Thoracic aorta (tissue), 2 donors: ENCODE measurements at regions not wholly inside any gene's neighbourhood (a gene's known extent, or its start where the extent isn't known, plus 50 kb on each side); places are given as distances from the start of the nearest gene placed in this dataset.
A peak's percentile ranks its signal among the peaks of the same experiment; 100 is the strongest.

ENCODE experiments used
- ATAC-seq: fragments of 150-250 bp; one replicate; pipeline ENCODE4 v1.8.0; 2017; ENCODE audit warnings: low read depth; ENCODE audit not compliant: insufficient number of reproducible peaks, low FRiP score
- DNase-seq: peaks from one replicate; pipeline ENCODE4 v3.0.0-alpha.2; 2020; ENCODE audit warnings: low spot score
- H3K27ac ChIP-seq, 2 donors: fragments of 200-600 bp; sonication (generic); 1 replicate in 1 of 2; 2 replicates in 1 of 2; pipeline ENCODE4 v1.5.1; 2016; ENCODE audit warnings: mild to moderate bottlenecking in 2 of 2, moderate library complexity in 2 of 2
- H3K27me3 ChIP-seq: fragments of 200-600 bp; sonication (generic); replicated peaks from 2 replicates; pipeline ENCODE4 v1.6.0; 2016; ENCODE audit warnings: mild to moderate bottlenecking; ENCODE audit not compliant: insufficient read depth
- H3K36me3 ChIP-seq: fragments of 200-600 bp; sonication (generic); one replicate; pipeline ENCODE4 v1.5.1; 2016
- H3K4me1 ChIP-seq, 2 donors: fragments of 200-600 bp; sonication (generic); 1 replicate in 1 of 2; 2 replicates in 1 of 2; pipeline versions ENCODE4 v1.5.1 to v1.6.0; 2016; ENCODE audit warnings: low read depth in 2 of 2, mild to moderate bottlenecking in 1 of 2; ENCODE audit not compliant: control insufficient read depth in 1 of 2
- H3K4me3 ChIP-seq: fragments of 200-600 bp; sonication (generic); 2 replicates; pipeline ENCODE4 v1.5.1; 2016; ENCODE audit warnings: mild to moderate bottlenecking
- H3K9me3 ChIP-seq: fragments of 200-600 bp; sonication (generic); 2 replicates; pipeline ENCODE4 v1.5.1; 2016
- CTCF ChIP-seq: fragments of 200-600 bp; sonication (generic); IDR thresholded peaks from one replicate; pipeline ENCODE4 v1.5.1; 2019; ENCODE audit warnings: antibody characterized with exemption

GRCh38 chr4:24731448-24731847, 63.9 kb upstream of the SOD3 start:
- no peaks in the 10 kb centered on the region for H3K9me3 ChIP-seq
- H3K4me1 ChIP-seq = peaks cover 29 to 67% of the 10 kb centered on the region in 2 donors
- no peak for TF ChIP-seq CTCF
- H3K4me3 ChIP-seq = no peak overlapping the region
- ATAC-seq = no peak
- H3K27ac ChIP-seq = peak overlapping the region; percentile 31 to 57
- H3K27me3 ChIP-seq = no peaks in the 10 kb centered on the region
- DNase-seq = no peak
- no peaks in the 10 kb centered on the region for H3K36me3 ChIP-seq

GRCh38 chr4:24734511-24734910, 60.9 kb upstream of the SOD3 start:
- Histone ChIP-seq H3K9me3 (no peaks in the 10 kb centered on the region), H3K4me3 (peak overlapping the region; percentile 13), H3K27me3 (no peaks in the 10 kb centered on the region), H3K27ac (peak overlapping the region; percentile 69 to 70), H3K4me1 (peaks cover 22 to 46% of the 10 kb centered on the region in 2 donors), H3K36me3 (no peaks in the 10 kb centered on the region)
- no peak for TF ChIP-seq CTCF
- DNase-seq (no peak), ATAC-seq (peak; percentile 24)

GRCh38 chr4:24736066-24736465, 59.3 kb upstream of the SOD3 start:
- ATAC-seq (no peak), DNase-seq (no peak)
- no peak overlapping the region for H3K27ac ChIP-seq
- no peaks in the 10 kb centered on the region for H3K9me3 ChIP-seq
- no peaks in the 10 kb centered on the region for H3K27me3 ChIP-seq
- H3K4me3 ChIP-seq = no peak overlapping the region
- no peaks in the 10 kb centered on the region for H3K36me3 ChIP-seq
- TF ChIP-seq CTCF = no peak
- H3K4me1 ChIP-seq = peaks cover 13 to 32% of the 10 kb centered on the region in 2 donors

GRCh38 chr4:24741910-24742309, 53.5 kb upstream of the SOD3 start:
- no peaks in the 10 kb centered on the region for H3K9me3 ChIP-seq
- ATAC-seq (no peak), DNase-seq (no peak)
- peaks cover 0 to 9% of the 10 kb centered on the region in 2 donors for H3K4me1 ChIP-seq
- peak overlapping the region in 1 of 2 donors; percentile 4 for H3K27ac ChIP-seq
- no peaks in the 10 kb centered on the region for H3K27me3 ChIP-seq
- H3K36me3 ChIP-seq = no peaks in the 10 kb centered on the region
- no peak for TF ChIP-seq CTCF
- no peak overlapping the region for H3K4me3 ChIP-seq

- no peaks in the 10 kb centered on the region for H3K36me3 ChIP-seq
- no peak overlapping the region for H3K4me3 ChIP-seq
- ATAC-seq (no peak), DNase-seq (no peak)
- TF ChIP-seq CTCF = no peak
- H3K27me3 ChIP-seq = no peaks in the 10 kb centered on the region
- H3K9me3 ChIP-seq = no peaks in the 10 kb centered on the region
- H3K27ac ChIP-seq = peak overlapping the region in 1 of 2 donors; percentile 4
- peaks cover 0 to 9% of the 10 kb centered on the region in 2 donors for H3K4me1 ChIP-seq
Observed at GRCh38 chr4:24742335-24742734, 53.0 kb upstream of the SOD3 start.
